Effector memory CD4-positive, alpha-beta T cell (primary cell): ENCODE measurements at regions not wholly inside any gene's neighbourhood (a gene's known extent, or its start where the extent isn't known, plus 50 kb on each side); places are given as distances from the start of the nearest gene placed in this dataset.

ENCODE experiments used
- DNase-seq, 3 donors: peaks; one replicate each; pipeline ENCODE4 v3.0.0-alpha.2; 2020
- H3K27ac ChIP-seq: 2 replicates; pipeline ENCODE4 v1.7.0; 2013; ENCODE audit warnings: mild to moderate bottlenecking, low read length, moderate library complexity; ENCODE audit not compliant: insufficient read depth, poor library complexity, severe bottlenecking
- H3K27me3 ChIP-seq: replicated peaks from 2 replicates; pipeline ENCODE4 v1.7.0; 2013; ENCODE audit warnings: mild to moderate bottlenecking, low read length; ENCODE audit not compliant: insufficient read depth, control insufficient read depth, poor library complexity, severe bottlenecking
- H3K36me3 ChIP-seq: 2 replicates; pipeline ENCODE4 v1.7.0; 2013; ENCODE audit warnings: mild to moderate bottlenecking, low read length, moderate library complexity; ENCODE audit not compliant: control insufficient read depth, insufficient read depth
- H3K4me1 ChIP-seq: 2 replicates; pipeline ENCODE4 v1.7.0; 2013; ENCODE audit warnings: low read length, mild to moderate bottlenecking; ENCODE audit not compliant: control insufficient read depth, insufficient read depth, poor library complexity, severe bottlenecking
- H3K4me3 ChIP-seq: 2 replicates; pipeline ENCODE4 v1.7.0; 2013; ENCODE audit warnings: low read length, low read depth, mild to moderate bottlenecking; ENCODE audit not compliant: insufficient read depth, poor library complexity, severe bottlenecking
- H3K9me3 ChIP-seq: 2 replicates; pipeline ENCODE4 v1.7.0; 2013; ENCODE audit warnings: mild to moderate bottlenecking, low read length, moderate library complexity; ENCODE audit not compliant: control insufficient read depth

GRCh38 chr4:81827577-81828202 lies 356.0 kb upstream of the RASGEF1B start:
- H3K4me1 ChIP-seq: no peaks in the 10 kb centered on the region
- H3K27me3 ChIP-seq: no peaks in the 10 kb centered on the region
- no peak overlapping the region for H3K27ac ChIP-seq
- H3K36me3 ChIP-seq: no peaks in the 10 kb centered on the region
- no peaks in the 10 kb centered on the region for H3K9me3 ChIP-seq
- no peak for DNase-seq
- no peak overlapping the region for H3K4me3 ChIP-seq

GRCh38 chr4:81826817-81827424 lies 355.2 kb upstream of the RASGEF1B start:
- Histone ChIP-seq H3K4me3 (no peak overlapping the region), H3K27me3 (no peaks in the 10 kb centered on the region), H3K9me3 (no peaks in the 10 kb centered on the region), H3K36me3 (no peaks in the 10 kb centered on the region), H3K27ac (no peak overlapping the region), H3K4me1 (no peaks in the 10 kb centered on the region)
- no peak for DNase-seq

- no peak overlapping the region for H3K27ac ChIP-seq
- H3K4me1 ChIP-seq: no peaks in the 10 kb centered on the region
- H3K9me3 ChIP-seq: no peaks in the 10 kb centered on the region
- no peaks in the 10 kb centered on the region for H3K36me3 ChIP-seq
- H3K27me3 ChIP-seq: no peaks in the 10 kb centered on the region
- no peak for DNase-seq
- H3K4me3 ChIP-seq: no peak overlapping the region
These were observed 354.6 kb upstream of the RASGEF1B start for GRCh38 chr4:81826335-81826734.

- Histone ChIP-seq H3K9me3 (no peaks in the 10 kb centered on the region), H3K27ac (no peak overlapping the region), H3K36me3 (no peaks in the 10 kb centered on the region), H3K27me3 (no peaks in the 10 kb centered on the region), H3K4me1 (no peaks in the 10 kb centered on the region), H3K4me3 (no peak overlapping the region)
- DNase-seq: no peak
These were observed 346.7 kb upstream of the RASGEF1B start for GRCh38 chr4:81818385-81818920.

GRCh38 chr4:81816031-81816761 lies 344.5 kb upstream of the RASGEF1B start:
- no peaks in the 10 kb centered on the region for H3K27me3 ChIP-seq
- H3K9me3 ChIP-seq: no peaks in the 10 kb centered on the region
- no peaks in the 10 kb centered on the region for H3K4me1 ChIP-seq
- no peak for DNase-seq
- no peak overlapping the region for H3K4me3 ChIP-seq
- H3K36me3 ChIP-seq: no peaks in the 10 kb centered on the region
- H3K27ac ChIP-seq: no peak overlapping the region

- DNase-seq: no peak
- H3K27ac ChIP-seq: no peak overlapping the region
- no peak overlapping the region for H3K4me3 ChIP-seq
These were observed 343.4 kb upstream of the RASGEF1B start for GRCh38 chr4:81814987-81815541.

GRCh38 chr4:81811562-81812293 lies 340.0 kb upstream of the RASGEF1B start:
- Histone ChIP-seq H3K4me3 (no peak overlapping the region), H3K36me3 (no peaks in the 10 kb centered on the region), H3K9me3 (no peaks in the 10 kb centered on the region), H3K27ac (no peak overlapping the region), H3K4me1 (no peaks in the 10 kb centered on the region), H3K27me3 (no peaks in the 10 kb centered on the region)
- DNase-seq: no peak

More at GRCh38 chr4:81814987-81815541, 343.4 kb upstream of the RASGEF1B start:
- H3K36me3 ChIP-seq: no peaks in the 10 kb centered on the region
- H3K27me3 ChIP-seq: no peaks in the 10 kb centered on the region
- H3K9me3 ChIP-seq: no peaks in the 10 kb centered on the region
- H3K4me1 ChIP-seq: no peaks in the 10 kb centered on the region

GRCh38 chr4:81808011-81808672 lies 336.4 kb upstream of the RASGEF1B start:
- Histone ChIP-seq H3K27me3 (no peaks in the 10 kb centered on the region), H3K4me3 (no peak overlapping the region), H3K36me3 (no peaks in the 10 kb centered on the region), H3K4me1 (no peaks in the 10 kb centered on the region), H3K9me3 (no peaks in the 10 kb centered on the region), H3K27ac (no peak overlapping the region)
- no peak for DNase-seq

GRCh38 chr4:81807386-81807785 lies 335.7 kb upstream of the RASGEF1B start:
- H3K27me3 ChIP-seq: no peaks in the 10 kb centered on the region
- no peaks in the 10 kb centered on the region for H3K9me3 ChIP-seq
- no peaks in the 10 kb centered on the region for H3K36me3 ChIP-seq
- no peak overlapping the region for H3K27ac ChIP-seq
- H3K4me3 ChIP-seq: no peak overlapping the region
- no peak for DNase-seq
- H3K4me1 ChIP-seq: no peaks in the 10 kb centered on the region
